A549 (cell line): ENCODE measurements at regions not wholly inside any gene's neighbourhood (a gene's known extent, or its start where the extent isn't known, plus 50 kb on each side); places are given as distances from the start of the nearest gene placed in this dataset.

Source experiments
- ESRRA ChIP-seq: fragments of 150-350 bp; IDR thresholded peaks from 2 replicates; pipeline ENCODE4 v1.6.1; 2014; ENCODE audit warnings: mild to moderate bottlenecking, low read length, borderline replicate concordance
- FOSL2 ChIP-seq, 2 experiments: fragments of 450-650 bp in 1 of 2; fragments of >200 bp in 1 of 2; sonication (Bioruptor Twin) in 1 of 2; formaldehyde crosslinking; IDR thresholded peaks; 2 replicates each; pipeline versions ENCODE4 v1.5.0 to v1.6.1; 2016 to 2020; ENCODE audit warnings: mild to moderate bottlenecking in 1 of 2, moderate library complexity in 1 of 2
- RAD21 ChIP-seq, 2 experiments: fragments of >200 bp in 1 of 2; sonication (Bioruptor Twin) in 1 of 2; formaldehyde crosslinking in 1 of 2; IDR thresholded peaks in 1 of 2; conservative IDR thresholded peaks in 1 of 2; 2 replicates in 1 of 2; 3 replicates in 1 of 2; pipeline ENCODE4 v1.6.1; 2012 to 2018; ENCODE audit warnings: inconsistent platforms in 1 of 2
- TF ChIP-seq, protein P1 (sequence below): fragments of >200 bp; sonication (Bioruptor Twin); formaldehyde crosslinking; IDR thresholded peaks from 3 replicates; pipeline ENCODE4 v1.5.1; 2016
- TF ChIP-seq, protein P2 (sequence below): IDR thresholded peaks from 2 replicates; pipeline ENCODE4 v1.6.1; 2012
- TF ChIP-seq, protein P3 (sequence below): fragments of 450-650 bp; IDR thresholded peaks from 2 replicates; pipeline ENCODE4 v1.6.1; 2014; ENCODE audit warnings: antibody characterized with exemption

DNA sequence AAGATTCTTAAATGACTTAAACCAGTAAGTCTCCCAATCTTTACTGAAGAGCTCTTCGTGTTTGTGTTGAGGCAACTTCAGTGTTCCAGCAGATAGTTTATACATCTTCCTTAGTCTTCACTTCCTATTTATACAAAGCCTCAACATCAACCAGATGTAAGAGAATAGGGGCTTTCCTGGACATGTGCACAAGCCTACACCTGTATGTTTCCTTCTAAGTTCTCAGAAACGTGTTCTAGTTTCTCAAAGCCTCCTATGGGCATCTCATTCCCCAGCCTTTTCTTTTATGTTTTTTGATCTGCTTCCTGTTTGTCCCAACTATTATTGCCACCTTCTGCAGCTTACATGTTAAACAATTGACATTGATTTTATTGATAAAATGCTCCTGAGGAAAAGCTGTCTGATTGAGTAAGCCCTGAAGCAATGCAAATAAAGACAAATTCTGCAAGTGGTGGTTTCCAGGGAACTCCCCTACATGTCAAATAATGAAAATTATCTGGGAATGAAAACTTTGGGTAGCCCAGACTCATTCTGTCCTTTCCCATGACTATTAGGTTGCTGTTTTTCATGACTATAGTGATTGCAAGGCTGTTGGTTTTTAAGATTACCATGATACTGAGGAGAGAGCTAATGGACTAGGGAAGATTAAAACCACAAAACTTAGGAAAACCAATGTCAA is 663.3 kb upstream of the ACVR2A start:
- TF ChIP-seq ESRRA (no peak), RAD21 (conservative IDR thresholded peaks at IDR 0.05 in 1 of 2, IDR thresholded peaks at IDR 0.05 in 1 of 2) (no peak), FOSL2 (IDR thresholded peaks at IDR 0.05) (no peak), FOSL2 (CRISPR knock-in tag; IDR thresholded peaks at IDR 0.05) (no peak)
- TF ChIP-seq, protein P1, sequence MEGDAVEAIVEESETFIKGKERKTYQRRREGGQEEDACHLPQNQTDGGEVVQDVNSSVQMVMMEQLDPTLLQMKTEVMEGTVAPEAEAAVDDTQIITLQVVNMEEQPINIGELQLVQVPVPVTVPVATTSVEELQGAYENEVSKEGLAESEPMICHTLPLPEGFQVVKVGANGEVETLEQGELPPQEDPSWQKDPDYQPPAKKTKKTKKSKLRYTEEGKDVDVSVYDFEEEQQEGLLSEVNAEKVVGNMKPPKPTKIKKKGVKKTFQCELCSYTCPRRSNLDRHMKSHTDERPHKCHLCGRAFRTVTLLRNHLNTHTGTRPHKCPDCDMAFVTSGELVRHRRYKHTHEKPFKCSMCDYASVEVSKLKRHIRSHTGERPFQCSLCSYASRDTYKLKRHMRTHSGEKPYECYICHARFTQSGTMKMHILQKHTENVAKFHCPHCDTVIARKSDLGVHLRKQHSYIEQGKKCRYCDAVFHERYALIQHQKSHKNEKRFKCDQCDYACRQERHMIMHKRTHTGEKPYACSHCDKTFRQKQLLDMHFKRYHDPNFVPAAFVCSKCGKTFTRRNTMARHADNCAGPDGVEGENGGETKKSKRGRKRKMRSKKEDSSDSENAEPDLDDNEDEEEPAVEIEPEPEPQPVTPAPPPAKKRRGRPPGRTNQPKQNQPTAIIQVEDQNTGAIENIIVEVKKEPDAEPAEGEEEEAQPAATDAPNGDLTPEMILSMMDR = no peak
- TF ChIP-seq, protein P2, sequence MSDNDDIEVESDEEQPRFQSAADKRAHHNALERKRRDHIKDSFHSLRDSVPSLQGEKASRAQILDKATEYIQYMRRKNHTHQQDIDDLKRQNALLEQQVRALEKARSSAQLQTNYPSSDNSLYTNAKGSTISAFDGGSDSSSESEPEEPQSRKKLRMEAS = no peak
- TF ChIP-seq, protein P3, sequence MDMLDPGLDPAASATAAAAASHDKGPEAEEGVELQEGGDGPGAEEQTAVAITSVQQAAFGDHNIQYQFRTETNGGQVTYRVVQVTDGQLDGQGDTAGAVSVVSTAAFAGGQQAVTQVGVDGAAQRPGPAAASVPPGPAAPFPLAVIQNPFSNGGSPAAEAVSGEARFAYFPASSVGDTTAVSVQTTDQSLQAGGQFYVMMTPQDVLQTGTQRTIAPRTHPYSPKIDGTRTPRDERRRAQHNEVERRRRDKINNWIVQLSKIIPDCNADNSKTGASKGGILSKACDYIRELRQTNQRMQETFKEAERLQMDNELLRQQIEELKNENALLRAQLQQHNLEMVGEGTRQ = no peak
